ENCODE measurements at regions not wholly inside any gene's neighbourhood (a gene's known extent, or its start where the extent isn't known, plus 50 kb on each side); places are given as distances from the start of the nearest gene placed in this dataset.

DNA sequence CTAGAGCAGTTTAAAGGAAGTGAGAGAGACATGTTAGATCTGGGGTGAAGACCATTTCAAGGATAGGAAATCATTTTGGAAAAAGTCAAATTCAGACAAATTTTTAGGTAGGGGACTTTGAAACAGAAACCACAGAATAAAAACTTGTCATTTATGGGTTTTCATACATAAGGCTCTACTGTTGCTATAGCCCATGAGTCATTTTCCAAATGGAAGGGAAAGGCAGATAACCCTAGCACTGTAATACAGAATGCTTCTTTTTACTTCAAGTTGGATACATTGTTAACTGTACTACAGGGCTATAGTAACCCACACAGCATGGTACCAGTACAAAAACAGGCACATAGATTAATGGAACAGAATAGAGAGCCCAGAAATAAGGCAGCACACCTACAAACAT, 455.4 kb downstream of the EBF1 start:
- FAIRE-seq = no peak

DNA sequence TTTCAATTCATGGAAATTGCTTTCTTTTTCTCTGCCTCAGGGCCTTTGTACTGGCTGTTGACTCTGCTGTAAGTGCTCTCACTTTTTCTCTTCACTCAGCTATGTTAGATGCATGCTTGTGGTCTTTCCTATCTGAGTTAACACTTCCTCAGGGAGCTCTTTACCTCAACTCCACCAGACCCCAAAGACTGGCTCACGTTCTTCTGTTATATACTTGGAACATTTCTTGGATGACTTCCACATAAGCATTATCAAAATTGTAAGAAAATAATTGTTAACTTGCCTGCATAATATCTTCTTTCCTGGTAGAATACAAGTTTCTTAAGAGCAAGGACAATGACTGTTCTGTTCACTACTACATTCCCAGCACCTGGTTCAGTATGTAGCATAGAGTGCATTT, 455.9 kb downstream of the EBF1 start:
- no peak for FAIRE-seq

DNA sequence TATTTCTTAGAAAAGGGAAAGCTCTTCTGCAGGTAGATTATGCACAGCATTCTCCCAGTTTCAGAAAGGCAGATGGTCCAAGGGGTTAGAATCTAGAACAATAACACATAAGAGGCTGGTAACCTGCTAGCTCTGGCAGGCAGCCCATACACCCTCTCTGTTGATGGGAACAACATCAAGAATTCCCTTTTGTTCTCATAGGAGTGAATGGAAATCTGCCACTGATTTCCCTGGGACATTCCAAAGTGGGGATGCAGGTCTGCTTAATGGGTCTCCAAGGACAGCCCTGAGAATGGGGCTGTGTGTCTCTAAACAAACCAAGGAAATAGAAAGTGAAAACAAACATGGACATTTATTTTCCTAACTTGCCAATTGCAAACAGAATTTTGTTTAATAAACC, 456.8 kb downstream of the EBF1 start:
- no peak for FAIRE-seq

DNA sequence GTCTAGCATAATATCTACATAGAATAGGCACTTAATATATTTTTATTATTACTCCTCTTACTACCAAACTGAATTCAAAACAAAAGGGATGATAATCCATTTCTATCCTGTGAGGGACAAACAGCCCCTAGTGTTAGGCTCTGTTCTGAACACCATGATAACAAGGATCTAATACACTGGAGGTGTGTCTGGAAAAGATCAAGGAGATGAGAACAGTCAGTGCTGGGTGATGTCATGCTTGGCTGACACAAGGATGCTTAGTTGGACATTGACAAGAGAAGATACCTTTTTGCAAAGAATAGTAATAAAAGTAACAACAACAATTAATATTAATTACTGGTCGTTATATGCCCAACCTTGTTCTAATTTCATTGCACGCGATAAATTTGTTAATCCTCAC, 458.7 kb downstream of the EBF1 start:
- FAIRE-seq = no peak

DNA sequence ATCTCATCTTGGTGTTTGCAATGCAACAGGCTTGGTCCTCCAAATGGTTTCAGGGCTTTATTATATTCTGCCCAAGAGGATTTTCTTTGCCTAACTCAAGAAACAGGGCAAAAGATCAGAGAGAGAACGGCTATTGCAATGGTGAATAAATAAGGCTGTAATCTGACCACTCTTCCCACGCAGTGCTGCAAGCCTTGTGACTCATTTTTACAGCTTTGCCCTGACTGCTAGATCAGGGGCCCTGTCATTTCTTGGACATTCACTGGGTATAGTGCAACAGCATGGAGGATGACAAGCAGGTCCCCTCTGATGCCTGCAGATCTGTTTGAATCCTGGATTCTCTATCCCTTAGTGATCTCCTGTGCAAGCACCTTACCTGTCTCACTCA, 459.1 kb downstream of the EBF1 start:
- FAIRE-seq = no peak

DNA sequence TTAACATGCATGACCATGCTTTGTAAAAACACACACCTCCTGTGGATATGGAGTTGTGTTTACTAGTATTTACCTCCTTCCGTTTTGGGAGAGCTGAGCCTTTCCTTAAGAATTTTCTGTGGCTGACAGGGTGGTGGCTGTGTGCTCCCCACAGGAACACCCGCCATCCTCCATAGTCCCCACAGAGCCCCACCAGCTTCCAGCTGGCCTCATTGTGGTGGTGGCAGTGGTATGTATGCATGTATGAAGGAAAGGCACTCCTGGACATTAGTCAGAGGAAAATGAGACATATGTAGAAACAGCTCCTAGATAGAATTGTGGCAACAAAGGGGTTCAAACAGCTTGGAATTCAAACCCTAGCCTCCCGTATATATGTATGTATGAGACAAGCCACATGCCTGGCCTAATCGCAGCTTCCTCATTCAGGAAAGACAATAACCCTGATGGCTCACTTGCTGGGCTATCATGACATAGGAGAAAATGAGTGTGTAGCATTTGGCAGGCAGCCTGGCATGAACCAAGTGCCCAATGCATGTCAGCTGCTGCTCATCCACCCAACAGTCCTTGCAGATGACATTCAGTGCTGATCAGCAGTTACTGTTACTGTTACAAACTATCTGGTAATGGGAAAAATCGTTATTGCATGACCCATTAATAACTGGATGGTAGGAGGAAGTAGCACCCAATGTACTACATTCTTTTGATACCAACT, 459.7 kb downstream of the EBF1 start:
- no peak for FAIRE-seq

DNA sequence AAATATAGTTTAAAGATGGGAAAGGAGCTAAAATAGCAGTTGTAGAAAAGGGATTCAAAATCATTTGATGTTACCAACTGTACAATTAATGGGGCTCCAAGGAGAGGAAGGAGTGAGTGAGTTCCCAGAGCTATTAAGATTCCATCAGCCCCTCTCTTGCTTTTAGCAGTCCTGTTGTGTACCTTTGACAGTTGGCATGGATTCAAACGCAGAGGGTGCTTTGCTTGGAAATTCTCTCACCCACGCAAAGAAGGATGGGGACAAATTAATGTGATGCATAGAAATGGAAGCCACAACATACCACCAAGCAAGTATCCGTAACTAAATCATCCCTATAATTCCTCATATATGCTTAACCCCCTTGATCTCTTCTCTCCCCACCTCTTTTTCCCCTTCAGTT, 461.3 kb downstream of the EBF1 start:
- FAIRE-seq = no peak

DNA sequence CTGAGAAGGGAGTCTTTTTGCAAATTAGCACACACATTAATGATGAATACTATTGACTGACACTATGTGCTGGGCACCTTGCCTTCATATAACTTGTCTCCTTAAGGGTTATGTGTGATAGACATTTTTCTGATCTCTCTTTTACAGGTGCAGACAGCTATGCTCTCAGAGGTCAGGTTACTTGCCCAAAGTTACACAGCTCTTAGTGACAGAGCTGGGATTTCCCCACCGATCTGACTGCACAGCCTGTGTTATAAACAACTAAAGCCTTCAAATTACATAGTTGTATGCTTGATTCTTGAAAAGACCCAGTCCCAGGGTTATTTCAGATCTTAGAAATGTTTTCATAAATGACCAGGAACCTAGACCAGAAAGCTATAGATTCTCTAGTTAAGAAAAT, 462.7 kb downstream of the EBF1 start:
- no peak for FAIRE-seq

DNA sequence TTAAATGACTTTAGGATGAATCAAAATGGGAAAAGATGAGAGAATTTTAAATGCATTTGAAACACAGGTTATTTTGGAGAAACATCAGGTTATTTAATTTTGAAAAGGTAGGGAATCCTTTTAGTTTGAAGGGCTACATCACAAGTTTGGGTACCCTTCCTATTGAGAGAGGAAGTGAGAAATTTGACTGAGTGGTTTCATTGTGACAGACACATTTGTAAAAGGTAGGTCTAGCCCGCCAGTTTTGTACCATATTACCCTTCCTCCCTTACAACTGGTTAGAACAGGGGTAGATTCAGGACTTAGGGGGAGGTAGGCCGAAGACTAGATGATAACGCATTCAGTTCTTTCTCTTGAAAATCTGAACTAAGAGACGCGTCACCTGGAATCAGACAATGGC, 464.2 kb downstream of the EBF1 start:
- no peak for FAIRE-seq

DNA sequence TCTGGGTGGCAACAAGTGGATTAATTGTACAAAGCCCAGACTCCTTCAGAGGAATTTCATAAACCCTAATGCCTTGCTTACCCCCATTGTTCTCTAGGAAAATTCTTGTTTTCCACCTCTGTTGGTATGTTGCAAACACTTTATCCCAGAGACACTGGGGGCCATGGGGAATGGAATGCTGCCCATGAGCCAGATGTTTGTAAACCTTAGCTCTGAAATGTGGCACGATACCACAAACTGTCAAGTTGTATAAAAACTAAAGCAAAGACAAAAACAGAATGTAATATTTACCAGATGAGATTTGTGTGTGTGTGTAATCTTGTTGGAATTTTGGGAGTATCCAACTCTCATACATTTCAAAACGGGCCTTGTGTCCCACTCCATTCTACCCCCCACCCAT, 465.0 kb downstream of the EBF1 start:
- no peak for FAIRE-seq

DNA sequence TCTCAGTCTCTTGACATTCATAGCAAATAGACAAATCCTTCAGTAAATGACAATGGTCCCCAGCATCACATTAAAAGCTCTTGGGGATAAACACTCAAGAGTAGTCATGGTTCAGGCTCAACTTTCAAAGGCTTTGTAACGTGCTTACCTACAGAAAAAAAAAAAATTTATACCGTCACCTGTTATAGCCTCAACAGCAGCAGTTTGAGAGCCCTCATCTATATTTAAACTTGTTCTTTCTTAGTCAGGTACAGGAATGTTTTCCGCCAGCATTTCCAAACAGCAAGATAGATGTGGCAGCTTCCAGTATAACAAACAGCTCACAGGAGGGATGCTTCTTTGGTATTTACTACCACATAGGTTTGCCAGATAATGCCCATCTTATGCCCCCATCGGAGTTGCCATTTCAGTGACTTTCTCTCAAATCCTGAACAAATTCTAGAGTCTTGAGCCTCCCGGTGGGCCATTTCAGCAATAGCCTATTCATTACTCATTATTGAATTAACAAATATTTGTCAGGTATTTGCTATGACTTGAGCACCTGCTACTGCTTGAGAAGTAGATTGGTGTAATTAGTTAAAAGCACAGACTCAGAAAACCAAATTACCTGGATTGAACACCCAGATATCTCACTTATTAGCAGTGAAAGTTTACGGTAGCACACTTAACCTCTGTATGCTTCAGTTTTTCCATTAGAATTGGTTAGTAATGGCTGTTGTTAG, 470.0 kb downstream of the EBF1 start:
- no peak for FAIRE-seq

DNA sequence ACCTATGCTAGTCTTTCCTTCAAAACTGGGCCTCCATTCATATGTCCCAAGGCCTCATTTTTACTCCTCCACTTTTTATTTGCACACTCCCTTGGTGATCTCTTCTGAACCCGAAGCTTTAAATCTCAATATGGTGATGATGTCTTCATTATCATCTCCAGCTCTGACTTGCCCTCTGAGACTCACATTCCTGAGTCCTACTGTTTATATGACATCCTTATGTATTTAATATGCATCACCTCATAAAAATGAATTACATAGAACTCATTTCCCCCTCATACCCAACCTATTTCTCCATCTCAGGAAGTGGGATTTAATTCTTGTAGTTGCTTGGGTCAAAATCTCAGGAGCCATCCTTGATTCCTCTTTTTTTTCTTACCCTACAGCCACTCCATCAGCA, 473.0 kb downstream of the EBF1 start:
- no peak for FAIRE-seq

DNA sequence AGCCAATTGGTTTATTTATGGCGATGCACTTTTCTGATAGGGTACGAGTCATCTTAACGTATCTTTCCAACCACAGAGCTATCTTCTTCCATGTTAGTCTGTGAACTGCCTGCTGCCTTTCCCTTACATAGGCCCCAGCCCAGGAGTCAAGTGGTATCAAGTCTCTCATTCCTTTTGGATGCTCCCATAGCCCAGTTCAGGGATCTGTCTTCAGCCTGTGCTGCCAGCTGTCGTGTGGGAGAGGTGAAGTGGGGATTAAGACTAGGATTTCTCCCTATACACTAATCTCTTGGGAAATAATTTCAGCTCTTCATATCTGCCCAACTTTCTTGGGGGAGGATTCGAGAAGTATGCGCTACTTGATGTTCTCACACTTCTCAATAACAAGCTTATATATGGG, 475.7 kb downstream of the EBF1 start:
- FAIRE-seq = no peak

DNA sequence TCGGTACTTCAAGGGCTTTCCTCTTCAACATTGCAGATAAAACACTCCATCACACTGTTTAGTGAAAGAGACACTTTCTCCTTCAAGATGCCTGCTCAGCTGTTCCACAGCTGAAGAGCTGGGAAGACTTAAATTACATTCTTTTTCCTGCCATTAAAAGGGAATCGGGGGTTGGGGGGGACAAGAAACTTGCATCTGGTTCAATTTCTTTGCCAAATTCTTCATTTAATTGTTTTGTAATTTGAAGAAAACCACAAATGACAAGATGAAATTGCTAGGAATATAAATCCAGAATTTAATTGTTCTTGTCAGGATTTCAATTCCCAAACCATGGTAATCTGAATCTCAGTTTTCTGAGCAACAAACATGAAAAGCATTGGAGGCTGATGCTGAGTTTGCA, 478.3 kb downstream of the EBF1 start:
- no peak for FAIRE-seq

DNA sequence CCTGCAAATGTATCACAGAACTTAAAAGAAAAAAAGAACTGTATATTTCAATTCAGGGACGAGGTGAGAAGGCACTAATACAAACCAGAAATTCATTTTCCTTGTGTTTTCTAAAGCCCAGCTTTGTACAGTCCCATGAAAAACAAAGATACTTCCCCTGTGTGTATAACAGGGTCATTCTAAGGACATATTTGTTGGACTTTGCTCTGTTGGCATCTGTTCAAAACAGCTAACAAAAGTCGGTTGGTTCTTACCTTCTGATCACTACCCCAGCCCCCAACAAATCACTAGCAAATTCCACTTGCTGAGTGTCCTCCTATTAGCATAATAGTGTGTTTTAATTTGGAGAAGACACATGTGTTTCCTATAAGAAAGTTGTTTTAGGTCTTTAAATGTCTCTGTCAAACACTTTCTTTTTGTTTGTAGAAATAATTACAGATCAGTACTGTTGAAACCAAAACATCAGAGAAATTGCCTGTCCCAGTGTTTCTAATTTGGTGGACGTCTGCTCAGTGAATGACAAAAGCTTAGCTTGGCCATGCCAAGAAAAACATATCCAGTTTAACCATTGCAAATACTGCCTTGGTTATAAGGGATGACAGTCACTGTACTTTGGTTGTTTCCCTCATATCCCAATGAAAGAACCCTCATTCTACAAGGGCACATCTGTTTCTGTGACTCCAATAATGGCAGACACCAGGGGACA, 480.5 kb downstream of the EBF1 start:
- FAIRE-seq = no peak

DNA sequence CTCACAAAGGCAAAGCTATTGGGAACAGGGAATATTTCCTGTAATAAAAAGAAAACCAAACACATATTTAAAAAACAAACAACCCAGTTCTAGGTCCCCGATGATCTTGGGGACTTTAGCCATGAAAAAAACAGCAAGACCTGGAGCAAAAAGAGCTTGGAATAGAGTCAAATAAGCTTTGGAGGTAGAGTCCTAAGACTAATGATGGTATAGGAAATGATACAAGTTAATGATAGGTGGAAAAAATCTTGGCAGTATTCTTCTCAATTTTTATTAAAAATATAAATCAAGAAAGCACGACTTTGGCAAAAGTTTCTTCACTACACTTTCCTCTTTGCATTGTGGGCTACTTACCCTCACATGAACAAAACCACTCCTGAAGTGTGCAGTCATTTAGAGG, 481.5 kb downstream of the EBF1 start:
- no peak for FAIRE-seq

DNA sequence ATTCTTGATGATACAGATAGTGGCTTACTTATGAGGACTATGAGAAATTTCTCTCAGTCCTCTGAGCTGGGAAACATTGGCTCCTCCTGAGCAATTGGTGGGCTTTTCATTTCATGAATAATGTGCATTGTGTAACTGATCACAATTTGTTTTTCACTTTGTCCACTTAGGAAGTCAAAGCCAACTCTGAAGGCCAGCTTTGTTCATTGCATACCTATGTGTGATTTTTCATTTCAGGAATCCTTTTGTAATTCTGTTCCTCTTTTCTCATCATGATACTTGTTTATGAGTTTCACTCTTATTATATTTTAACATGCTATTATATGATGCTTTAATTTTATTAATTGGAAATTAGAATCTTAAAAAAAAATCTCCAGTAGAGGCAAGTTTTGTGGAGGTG, 483.0 kb downstream of the EBF1 start:
- no peak for FAIRE-seq

DNA sequence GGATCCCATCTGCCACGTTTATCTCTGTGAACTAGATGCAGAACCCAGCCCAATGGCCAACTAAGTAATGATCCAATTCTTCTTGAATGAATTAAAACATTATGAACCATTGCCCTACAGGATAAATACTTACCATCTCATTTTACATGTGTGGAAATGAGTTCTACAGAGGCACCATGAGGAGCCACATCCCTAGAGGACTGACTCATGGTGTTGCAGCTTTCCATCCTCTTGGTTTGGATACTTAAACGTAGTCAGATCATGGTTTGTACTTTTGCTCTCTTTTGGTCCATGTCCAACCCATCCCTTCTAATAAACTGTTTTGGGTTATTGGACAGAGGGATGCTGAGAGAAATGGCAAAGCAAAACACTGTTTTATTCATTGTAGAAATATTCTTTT, 484.8 kb downstream of the EBF1 start:
- FAIRE-seq = no peak

DNA sequence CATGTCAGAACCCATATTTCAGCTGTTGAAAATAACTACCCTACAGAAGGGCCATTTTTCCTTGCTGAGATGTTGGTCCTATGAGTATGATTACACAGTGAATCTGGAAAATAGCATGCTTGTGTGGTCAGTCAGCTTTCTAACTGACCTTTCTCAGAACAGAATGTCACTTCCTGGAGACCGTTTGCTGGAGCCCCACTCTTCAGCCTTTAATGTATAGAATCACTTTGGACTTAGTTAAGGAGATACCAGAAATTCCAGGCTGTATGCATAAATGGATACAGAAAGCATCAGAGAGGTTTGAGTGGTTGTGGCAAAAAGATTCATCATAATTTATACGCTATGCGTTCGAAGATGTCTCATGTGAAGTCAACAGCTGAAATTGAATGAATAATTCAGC, 488.1 kb downstream of the EBF1 start:
- FAIRE-seq = no peak

DNA sequence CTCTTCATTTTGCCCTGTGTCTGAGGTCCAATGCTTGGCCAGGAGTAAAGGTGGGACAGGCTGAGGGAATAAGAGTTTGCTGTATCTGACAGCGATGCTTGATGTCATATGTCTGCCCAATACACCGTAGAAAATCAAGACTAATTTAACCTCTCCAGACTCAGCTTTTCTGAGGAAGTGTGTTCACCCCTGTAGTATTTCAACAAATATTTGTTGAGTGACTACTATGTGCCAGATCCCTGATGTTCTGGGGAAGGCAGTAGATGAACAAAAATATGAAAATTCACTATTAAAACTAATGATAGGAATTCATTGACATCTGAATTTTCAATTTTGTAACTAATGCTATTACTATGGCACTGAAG, 489.7 kb downstream of the EBF1 start:
- no peak for FAIRE-seq

DNA sequence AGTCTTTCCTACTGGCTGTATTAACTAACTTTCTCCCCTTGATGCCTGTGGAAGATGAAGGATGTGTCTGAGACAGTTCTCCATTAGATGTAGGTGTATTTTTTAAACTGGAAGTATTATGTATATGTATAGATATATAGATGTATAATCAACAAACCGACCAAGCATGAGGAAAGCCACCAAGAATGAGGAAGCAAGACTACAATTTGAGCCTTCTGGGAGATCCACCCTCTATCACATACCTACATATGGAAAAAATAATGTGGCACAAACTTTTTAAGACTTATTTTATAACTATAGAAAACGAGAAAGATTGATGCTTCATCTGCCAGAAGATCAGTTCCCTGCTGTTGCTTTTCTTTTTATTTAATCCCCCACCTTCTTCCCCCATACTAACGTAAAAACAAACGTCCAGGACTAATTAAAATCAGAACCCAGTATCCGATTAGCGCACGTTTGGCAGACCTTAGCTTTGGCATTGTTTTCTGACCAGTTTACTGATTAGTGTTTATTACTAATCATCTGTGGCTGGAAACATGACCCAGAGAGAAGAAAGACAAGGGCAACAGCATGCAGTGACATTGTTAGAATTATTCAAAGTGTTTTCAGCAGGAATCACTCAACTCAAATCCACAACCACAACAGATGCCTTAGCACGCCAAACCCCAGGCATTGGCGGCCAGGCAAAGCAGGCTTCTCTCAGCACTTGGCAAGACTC, 490.2 kb downstream of the EBF1 start:
- FAIRE-seq = no peak

DNA sequence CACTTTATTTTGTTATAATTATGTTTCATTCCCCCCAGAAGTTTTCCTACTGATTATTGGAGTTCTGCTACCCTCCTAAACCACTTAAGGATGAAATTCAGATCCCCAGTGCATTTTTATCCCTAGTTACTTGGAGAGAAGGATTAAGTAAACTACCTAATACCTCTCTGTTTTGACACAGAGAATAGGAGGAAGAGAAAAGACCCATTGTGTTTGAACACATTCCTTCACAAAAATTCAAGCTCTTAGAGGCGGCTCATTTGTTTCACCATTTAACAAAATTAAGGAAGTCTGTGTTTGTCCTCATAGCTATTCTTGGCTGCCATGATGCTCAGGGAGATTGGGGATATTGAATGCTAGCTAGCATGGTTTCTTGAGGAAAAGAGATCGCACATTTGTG, 492.6 kb downstream of the EBF1 start:
- FAIRE-seq = no peak

DNA sequence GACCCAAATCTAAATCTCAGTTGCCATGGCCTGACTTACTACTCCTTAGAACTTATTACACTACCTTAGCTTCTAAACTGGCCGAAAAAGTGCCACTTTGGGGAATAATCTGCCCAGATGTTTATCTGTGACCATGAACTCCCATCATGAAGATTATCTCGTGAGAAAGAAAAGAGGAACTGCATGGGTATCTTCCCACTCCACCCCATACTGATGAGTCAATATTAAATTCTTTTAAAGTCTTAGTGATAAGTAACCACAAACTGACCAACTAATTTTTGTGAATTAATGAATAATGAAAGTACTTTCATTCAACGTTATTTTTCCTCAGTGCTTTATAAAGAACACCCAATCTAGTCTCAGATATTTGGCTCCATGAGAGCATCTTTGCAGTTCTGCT, 493.5 kb downstream of the EBF1 start:
- FAIRE-seq = no peak

DNA sequence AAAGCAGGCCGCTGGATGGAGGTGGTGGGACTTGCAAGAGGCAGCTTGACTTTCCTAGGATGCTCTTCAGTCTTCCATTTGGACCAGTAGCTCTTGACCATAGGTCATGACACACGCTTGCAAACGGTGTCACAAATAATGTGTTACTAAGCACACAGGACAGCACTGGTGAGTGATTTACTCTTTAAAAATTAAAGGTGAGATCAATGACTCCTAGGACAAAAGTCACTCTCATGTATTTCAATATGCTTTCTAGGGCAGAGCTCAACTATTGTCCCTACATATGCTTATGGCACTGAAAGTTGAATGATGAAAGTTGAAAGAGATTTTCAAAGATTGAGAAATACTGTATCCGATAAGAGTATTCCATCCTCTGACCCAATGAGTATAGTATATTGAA, 496.7 kb downstream of the EBF1 start:
- no peak for FAIRE-seq
